ENCODE measurements at regions not wholly inside any gene's neighbourhood (a gene's known extent, or its start where the extent isn't known, plus 50 kb on each side); places are given as distances from the start of the nearest gene placed in this dataset.
"Not testable (repeated sequence)": the region's sequence is repeated elsewhere in the genome, so short reads cannot be mapped to it uniquely, and the experiment has no call there.

DNA sequence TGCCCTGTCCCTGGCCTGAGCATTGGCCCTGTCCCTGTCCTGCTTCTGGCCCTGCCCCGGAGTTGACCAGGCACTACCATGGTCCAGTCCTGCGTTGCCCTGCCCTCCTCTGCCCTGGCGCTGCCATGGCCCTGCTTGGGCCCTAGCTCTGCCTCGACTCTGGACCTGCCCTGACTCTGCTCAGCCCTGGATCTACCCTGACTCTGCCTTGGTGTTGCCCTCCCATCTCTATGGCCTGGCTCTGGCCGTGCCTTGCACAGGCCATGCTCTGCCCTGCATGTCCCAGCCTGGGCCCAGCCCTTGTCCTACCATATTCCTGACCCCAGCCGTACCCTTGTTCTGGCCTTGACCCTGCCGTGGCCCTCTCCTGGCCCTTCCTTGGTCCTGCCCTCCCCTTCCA is 235.7 kb downstream of the GOLGA6L6 start:
- POLR2A ChIA-PET; H3K27ac ChIP-seq; H3K4me1 ChIP-seq; ATAC-seq; FAIRE-seq; H3K4me2 ChIP-seq; CTCF ChIA-PET; DNase-seq (ENCODE audit: low read depth in 1 of 2, low spot score in 1 of 2); H3K4me3 ChIP-seq: not testable (repeated sequence)
- WGBS (ENCODE audit: missing lambda C conversion rate), result 4% methylated on average over 7 of the region's 7 CpGs
- H3K9me3 ChIP-seq, result peaks cover 18% of the 10 kb centered on the region

DNA sequence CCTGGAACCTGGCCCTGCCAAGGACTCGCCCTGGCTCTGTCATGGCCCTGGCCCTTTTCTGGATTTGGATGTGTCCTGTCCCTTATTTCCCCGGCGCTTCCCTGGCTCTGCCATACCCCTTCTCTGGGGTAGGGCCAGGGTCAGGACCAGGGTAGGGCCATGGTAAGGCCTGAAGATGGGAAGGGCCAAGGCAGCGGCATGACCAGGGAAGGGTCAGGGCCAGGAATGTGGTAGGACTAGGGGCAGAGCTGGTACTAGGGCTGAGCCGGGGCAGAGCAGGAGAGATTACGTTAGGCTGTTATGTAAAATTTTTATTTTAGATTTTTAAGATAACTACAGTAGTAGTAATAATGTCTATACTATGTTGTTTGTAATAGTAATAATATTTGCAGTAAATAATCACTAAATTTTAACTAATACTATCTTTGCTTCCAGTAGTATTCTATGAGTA is 236.6 kb downstream of the GOLGA6L6 start:
- H3K4me1 ChIP-seq; POLR2A ChIA-PET; H3K27ac ChIP-seq; FAIRE-seq; ATAC-seq; CTCF ChIA-PET; H3K4me3 ChIP-seq; DNase-seq (ENCODE audit: low read depth in 1 of 2, low spot score in 1 of 2); H3K4me2 ChIP-seq: not testable (repeated sequence)
- WGBS (ENCODE audit: missing lambda C conversion rate), result 29% methylated on average over 6 of the region's 6 CpGs
- H3K9me3 ChIP-seq, result peaks cover 18% of the 10 kb centered on the region

DNA sequence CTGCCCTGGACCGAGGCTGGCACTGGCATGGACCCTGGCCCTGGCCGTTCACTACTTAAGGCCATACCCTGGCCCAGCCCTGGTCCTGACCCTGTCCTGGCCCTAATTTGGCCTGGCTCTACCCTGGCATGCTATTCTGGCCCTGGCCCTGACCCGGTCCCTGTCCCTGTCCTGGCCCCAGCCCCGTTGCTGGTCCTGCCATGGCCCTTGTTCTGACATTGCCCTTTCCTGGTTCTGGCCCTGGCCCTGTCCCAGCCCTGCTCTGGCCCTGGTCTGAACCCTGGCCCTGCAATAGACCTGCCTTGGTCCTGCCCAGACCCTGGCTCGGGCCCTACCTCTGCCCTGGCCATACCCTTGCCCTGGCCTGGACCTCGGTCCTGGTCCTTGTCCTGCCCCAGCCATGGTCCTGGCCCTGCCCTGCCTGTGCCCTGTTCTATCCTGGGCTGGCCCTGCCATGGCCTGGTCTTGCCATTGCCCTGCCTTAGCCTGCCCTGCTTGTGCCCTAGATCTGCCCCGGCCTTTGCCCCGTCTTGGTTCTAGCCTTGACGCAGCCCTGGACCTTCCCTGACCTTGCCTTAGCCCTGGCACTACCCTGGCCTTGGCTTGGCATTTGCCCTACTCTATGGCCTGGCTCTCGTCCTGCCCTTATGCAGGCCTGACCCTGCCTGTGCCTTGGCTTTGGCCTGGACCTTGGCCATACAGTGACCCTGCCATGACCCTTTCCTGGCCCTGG is 237.2 kb downstream of the GOLGA6L6 start:
- 13% methylated on average over 10 of the region's 10 CpGs for WGBS (ENCODE audit: missing lambda C conversion rate)
- H3K4me1 ChIP-seq; CTCF ChIA-PET; FAIRE-seq; POLR2A ChIA-PET; H3K4me2 ChIP-seq; H3K4me3 ChIP-seq; DNase-seq (ENCODE audit: low read depth in 1 of 2, low spot score in 1 of 2); H3K27ac ChIP-seq; ATAC-seq: not testable (repeated sequence)
- peaks cover 17% of the 10 kb centered on the region for H3K9me3 ChIP-seq

DNA sequence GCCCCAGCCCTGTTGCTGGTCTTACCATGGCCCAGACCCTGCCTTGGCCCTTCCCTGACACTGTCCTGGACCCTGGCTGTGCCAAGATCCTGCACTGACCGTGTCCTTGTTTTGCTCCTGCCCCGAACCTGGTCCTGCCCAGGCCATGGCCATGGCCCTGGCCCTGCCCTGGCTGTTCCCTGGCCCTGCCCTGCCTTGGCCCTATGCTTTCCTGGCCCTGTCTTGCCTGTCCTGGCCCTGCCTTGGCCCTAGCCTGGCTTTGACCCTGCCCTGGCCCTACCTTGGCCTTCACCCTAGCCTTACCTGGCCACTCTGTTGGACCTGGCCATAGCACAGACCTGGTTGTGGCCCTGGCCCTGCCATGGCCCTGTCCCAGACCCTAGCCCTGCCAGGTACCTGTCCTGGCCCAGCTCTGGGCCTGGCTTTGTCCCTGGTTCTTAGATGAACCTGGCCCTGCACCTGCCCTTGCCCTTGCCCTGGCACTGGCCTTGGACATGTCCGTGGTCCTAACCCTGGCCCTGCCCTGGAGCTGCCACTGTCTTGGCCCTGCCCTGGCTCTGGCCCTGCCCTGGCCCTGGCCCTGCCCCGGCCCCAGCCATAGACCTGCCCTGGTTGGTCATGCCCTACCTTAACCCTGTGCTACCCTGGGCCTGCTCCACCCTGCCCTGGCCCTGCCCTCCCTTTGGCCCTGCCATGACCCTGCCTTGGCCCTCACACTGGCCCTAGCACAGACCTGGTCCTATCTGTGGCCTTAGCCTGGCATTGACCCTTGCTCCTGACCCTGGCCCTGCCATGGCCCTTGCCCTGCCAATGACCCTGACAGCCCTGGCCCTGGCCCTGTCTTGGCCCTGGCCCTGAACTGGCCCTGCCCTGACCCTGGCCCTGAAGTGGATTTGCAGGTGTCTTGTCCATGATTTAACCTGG is 238.1 kb downstream of the GOLGA6L6 start:
- POLR2A ChIA-PET, FAIRE-seq: not testable (repeated sequence)

DNA sequence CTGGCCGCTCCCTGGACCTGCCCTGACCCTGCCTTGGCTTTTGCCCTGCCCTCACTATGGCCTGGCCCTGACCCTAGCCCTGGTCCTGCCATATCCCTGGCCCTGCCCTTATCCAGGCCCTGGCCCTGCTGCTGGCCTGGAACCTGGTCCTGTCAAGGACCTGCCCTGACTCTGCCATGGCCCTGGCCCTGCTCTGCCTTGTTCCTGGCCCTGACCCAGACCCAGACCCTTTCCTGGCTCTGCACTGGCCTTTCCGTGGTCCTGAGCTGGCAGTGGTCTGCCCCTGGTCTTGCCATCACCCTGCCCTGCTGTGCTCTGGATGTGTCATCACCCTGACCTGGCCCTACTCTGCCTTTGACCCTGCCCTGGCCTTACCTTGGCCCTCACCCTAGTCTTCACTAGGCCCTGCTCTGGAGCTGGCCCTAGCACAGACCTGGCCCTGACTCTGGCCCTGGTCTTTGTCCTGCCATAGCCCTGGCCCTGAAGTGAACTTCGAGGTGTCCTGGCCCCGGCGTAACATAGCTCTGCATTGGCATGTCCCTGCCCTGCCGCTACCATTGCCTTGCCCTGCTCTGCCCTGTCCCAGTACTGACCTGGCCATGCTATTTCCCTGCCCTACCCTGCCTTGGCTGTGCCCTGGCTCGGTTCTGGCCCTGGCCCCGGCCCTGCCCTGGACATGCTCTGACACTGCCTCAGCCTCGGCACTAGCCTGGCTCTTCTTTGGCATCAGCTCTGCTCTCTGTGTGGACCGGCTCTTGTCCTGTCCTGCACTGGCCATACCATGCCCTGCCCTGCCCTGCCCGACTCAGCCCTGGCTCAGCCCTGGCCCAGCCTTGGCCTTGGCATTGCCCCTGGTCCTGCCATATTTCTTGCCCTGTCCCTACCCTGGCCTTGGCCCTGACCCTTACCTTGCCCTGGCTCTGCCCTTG is 239.2 kb downstream of the GOLGA6L6 start:
- H3K9me3 ChIP-seq, result peaks cover 14% of the 10 kb centered on the region
- not testable (repeated sequence) for DNase-seq (ENCODE audit: low read depth in 1 of 2, low spot score in 1 of 2)
- 33% methylated on average over 11 of the region's 11 CpGs for WGBS (ENCODE audit: missing lambda C conversion rate)

More for the DNA sequence above, 238.1 kb downstream of the GOLGA6L6 start:
- DNase-seq (ENCODE audit: low read depth in 1 of 2, low spot score in 1 of 2); CTCF ChIA-PET; H3K4me2 ChIP-seq; H3K4me1 ChIP-seq; ATAC-seq; H3K27ac ChIP-seq; H3K4me3 ChIP-seq: not testable (repeated sequence)
- peaks cover 14% of the 10 kb centered on the region for H3K9me3 ChIP-seq
- 2% methylated on average over 3 of the region's 4 CpGs for WGBS (ENCODE audit: missing lambda C conversion rate)

DNA sequence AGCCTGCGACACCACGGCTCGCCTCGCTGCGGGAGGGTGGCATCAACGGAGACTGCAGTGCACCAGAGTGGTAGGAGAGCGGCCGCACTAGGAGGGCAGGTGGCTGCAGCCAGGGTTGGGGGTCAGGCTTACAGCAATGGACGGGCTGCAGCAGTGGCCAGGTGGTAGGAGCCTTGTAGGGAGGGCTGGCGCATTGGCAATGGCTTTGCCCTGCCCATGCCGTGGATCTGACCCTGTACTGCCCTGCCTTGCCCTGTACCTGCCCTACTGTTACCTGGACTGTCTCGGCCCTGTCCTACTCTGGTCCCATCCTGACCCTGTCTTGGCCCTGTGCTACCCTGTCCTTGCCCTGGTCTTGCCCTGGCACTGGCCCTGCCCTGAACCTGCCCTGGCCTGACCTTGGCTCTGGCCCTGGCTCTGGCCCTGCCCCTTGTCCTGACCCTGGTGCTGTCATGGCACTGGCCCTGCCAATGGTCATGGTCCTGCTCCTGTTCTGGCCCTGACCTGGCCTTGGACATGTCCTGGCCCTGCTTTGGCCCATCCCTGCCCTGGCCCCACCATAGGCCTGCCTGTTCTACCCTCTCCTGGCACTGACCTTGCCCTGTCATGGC is 240.0 kb downstream of the GOLGA6L6 start:
- FAIRE-seq; H3K27ac ChIP-seq; POLR2A ChIA-PET; CTCF ChIA-PET; H3K4me3 ChIP-seq; H3K4me1 ChIP-seq; H3K4me2 ChIP-seq; ATAC-seq; DNase-seq (ENCODE audit: low read depth in 1 of 2, low spot score in 1 of 2): not testable (repeated sequence)
- TF ChIP-seq POLR2A (IDR thresholded peaks at IDR 0.05; ENCODE audit: low read length), result 0 out of 2 replicates have a peak, but pooled peaks have one; percentile 19
- WGBS (ENCODE audit: missing lambda C conversion rate), result 60% methylated on average over 12 of the region's 12 CpGs
- H3K9me3 ChIP-seq, result peaks cover 14% of the 10 kb centered on the region

More for the DNA sequence above, 239.2 kb downstream of the GOLGA6L6 start:
- H3K4me2 ChIP-seq, POLR2A ChIA-PET, H3K27ac ChIP-seq, H3K4me3 ChIP-seq, FAIRE-seq, CTCF ChIA-PET, ATAC-seq, H3K4me1 ChIP-seq: not testable (repeated sequence)

DNA sequence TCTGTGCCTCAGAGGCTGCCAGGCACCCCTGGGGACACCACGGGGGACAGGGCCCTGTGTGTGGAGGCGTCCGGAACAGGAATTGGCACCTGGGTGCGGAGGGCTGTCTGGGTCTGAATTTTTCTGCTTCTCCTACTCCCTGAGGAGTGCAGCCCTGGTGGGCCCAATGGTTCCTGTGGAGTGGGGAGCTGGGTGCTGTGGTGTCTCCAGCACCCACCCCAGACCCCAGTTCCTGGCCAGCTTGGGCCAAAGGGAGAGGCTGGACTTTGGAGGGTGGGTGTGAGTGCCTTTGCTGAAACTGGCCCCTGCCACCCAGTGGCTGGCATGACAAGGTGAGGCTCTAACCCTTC is 240.6 kb downstream of the GOLGA6L6 start:
- DNase-seq (ENCODE audit: low read depth in 1 of 2, low spot score in 1 of 2); H3K4me2 ChIP-seq; H3K4me3 ChIP-seq; ATAC-seq; H3K4me1 ChIP-seq; H3K27ac ChIP-seq; POLR2A ChIA-PET; FAIRE-seq; CTCF ChIA-PET: not testable (repeated sequence)
- 60% methylated on average over 4 of the region's 4 CpGs for WGBS (ENCODE audit: missing lambda C conversion rate)
- H3K9me3 ChIP-seq, result peaks cover 13% of the 10 kb centered on the region

DNA sequence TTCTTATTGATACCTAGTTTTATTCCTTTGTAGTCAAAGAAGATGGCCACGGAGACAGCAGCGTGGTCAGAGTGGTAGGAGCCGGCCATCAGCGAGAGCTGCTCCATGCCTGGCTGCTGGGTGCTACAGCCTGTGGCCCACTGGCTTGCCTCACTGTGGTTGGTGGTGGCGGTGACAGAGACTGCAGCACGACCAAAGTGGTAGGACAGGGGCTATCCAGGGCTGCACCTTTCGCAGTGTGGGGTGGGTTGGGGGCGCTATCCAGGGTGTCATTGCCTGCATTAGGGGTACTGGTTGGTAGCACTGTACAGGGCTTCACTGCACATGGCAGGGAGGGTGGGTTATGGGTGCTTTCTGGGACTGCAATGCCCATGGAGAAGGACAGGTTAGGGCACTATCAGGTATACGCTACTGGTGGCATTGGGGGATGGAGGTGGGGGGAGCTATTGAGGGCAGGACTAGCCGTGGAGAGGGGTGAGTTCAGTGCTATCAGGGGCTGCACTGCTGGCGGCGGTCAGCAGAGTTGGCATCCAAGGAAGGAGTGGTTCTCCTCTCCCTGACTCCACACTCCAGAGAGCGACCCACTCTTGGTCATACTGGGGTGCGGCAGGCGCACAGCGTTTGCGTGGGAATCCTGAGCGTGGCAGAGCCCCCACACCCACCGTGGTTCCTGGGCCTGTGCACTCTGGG is 241.1 kb downstream of the GOLGA6L6 start:
- peaks cover 14% of the 10 kb centered on the region for H3K9me3 ChIP-seq
- DNase-seq (ENCODE audit: low read depth in 1 of 2, low spot score in 1 of 2); H3K4me3 ChIP-seq; H3K4me1 ChIP-seq; POLR2A ChIA-PET; H3K4me2 ChIP-seq; CTCF ChIA-PET; H3K27ac ChIP-seq; FAIRE-seq; ATAC-seq: not testable (repeated sequence)
- 48% methylated on average over 19 of the region's 19 CpGs for WGBS (ENCODE audit: missing lambda C conversion rate)

DNA sequence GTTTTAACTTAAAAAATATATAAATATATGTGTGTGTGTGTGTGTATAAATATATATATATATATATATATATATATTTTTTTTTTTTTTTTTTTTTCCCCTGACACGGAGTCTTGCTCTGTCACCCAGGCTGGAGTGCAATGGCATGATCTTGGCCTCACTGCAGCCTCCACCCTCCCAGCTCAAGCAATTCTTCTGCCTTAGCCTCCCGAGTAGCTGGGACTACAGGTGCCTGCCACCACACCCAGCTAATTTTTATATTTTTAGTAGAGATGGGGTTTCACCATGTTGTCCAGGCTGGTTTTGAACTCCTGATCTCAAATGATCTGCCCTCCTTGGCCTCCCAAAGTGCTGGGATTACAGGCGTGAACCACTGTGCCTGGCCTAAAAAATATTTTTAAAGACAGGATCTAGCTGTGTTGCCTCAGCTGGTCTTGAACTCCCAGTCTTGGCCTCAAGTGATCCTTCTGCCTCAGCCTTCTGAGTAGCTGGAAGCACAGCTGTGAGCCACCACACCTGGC is 243.9 kb downstream of the GOLGA6L6 start:
- DNase-seq (ENCODE audit: low read depth in 1 of 2, low spot score in 1 of 2); ATAC-seq; POLR2A ChIA-PET: not testable (repeated sequence)

DNA sequence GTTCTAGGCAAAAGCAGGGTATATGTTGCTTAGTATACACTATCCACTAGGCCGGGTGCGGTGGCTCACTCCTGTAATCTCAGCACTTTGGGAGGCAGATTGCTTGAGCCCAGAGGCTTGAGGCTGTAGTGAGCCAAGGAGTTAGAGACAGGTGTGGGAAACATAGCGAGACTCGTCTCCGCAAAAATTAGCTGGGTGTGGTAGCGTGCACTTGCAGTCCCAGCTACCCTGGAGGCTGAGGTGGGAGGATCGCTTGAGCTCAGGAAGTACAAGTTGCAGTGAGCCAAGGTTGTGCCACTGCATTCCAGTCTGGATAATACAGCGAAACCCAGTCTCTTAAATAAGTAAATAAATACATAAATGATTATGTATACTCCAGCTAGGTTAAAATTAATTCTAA is 245.3 kb downstream of the GOLGA6L6 start:
- POLR2A ChIA-PET; H3K4me3 ChIP-seq; H3K27ac ChIP-seq; FAIRE-seq; CTCF ChIA-PET; DNase-seq (ENCODE audit: low read depth in 1 of 2, low spot score in 1 of 2); H3K4me2 ChIP-seq; ATAC-seq; H3K4me1 ChIP-seq: not testable (repeated sequence)
- 53% methylated on average over 8 of the region's 8 CpGs for WGBS (ENCODE audit: missing lambda C conversion rate)
- H3K9me3 ChIP-seq, result peaks cover 21% of the 10 kb centered on the region

More for the DNA sequence above, 243.9 kb downstream of the GOLGA6L6 start:
- FAIRE-seq, CTCF ChIA-PET, H3K4me1 ChIP-seq, H3K27ac ChIP-seq, H3K4me3 ChIP-seq, H3K4me2 ChIP-seq: not testable (repeated sequence)
- H3K9me3 ChIP-seq, result peaks cover 16% of the 10 kb centered on the region
- WGBS (ENCODE audit: missing lambda C conversion rate), result 22% methylated on average over 3 of the region's 3 CpGs

Data from A549 (cell line).